SIG-M5 treated with dmso at 0.1 percent for 504 hours (cell line): ENCODE measurements at regions not wholly inside any gene's neighbourhood (a gene's known extent, or its start where the extent isn't known, plus 50 kb on each side); places are given as distances from the start of the nearest gene placed in this dataset.

Experiments used
- DNase-seq: peaks from one replicate; lab custom pipeline; 2025; ENCODE audit not compliant: unreplicated experiment; lab: John Stamatoyannopoulos, UW

DNA sequence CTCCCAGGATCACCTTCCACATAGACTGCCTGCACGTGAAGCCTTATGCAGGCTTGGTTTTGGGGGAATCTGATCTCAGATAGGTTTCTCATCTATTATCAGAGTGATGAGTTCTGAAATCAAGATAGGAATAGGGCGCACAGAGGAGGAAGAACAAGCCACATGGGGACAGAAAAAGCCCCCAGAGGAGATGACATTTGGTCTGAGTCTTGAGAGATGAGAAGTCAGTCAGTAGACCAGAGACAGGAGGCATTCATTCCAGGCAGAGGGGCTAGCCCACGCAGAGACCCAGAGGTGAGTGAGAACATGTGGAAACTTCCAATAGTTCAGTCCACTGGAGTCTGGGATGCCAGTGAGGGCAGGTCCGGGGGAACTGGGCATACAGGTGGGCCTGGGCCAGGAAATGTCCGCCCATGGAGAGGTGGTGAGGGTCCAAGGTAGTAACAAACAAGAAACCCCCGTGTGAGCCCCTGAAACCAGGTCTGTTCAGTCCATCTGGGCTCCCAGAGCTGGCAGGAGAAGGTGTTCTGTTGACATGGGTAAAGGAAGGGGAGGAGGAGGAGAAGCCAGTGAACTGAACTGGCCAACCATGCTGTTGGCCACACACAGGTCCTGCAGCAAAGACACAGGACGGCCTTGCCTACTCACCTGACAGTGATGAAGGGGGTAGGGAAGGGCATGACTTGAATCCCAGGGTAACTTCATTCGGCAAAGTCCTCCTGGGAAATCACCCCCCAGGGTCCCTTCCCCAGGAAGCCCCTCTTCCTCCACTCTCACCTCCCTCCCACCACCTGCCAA is 69.3 kb upstream of the SMNDC1 start:
- DNase-seq: no peak

DNA sequence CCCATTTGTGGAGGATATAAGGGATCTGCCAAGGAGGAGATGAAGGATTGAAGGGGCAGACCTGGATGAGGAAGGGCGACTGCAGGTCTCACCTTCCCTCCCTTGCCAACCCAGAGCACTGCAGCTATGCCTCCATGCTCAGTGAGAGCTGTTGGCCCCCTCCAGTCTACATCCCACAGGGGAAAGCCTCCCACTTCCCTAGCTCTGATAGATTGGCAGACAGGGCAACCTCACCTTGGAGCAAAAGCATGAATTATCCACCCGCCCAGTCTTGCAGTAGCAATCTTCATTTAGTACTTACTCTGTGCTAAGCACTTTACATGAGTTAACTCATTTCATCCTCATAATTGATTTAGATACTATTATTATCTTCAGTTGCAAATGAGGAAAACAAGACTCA is 70.4 kb upstream of the SMNDC1 start:
- DNase-seq: no peak

DNA sequence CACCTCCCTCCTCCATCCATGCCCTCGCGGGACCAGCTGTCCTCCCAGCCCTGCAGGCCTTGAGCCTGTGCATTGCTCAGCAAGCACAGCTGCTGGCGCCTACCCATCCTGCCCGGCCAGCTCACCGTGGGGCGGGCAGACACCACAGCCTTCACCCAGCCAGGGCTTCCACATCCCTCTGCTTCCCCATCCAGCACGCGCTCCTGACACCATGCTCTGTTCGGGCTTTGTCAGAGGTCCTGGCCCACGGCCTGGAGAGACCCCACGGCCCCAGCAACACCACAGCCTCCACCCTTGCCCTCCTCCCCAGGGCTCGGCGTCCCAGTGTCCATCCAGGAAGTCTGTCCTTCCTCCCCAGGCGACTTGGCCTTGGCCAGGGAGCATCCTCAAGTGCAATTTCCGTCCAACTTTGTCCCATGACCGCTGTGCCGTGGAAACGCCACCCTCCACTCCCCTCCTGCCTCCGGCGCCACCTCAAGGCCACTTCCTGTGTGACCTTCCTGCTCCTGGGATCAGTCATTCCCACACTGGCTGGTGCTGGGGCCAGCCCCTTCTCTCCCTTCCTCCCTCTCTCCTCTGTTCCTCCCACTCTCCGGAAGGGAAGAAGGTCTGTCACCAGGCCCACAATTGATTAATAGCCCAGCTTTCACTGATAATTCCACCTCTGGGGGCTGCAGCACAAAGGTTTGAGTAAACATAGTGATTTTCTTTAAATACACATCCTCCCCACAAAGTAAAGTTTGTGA is 71.5 kb upstream of the SMNDC1 start:
- no peak for DNase-seq

DNA sequence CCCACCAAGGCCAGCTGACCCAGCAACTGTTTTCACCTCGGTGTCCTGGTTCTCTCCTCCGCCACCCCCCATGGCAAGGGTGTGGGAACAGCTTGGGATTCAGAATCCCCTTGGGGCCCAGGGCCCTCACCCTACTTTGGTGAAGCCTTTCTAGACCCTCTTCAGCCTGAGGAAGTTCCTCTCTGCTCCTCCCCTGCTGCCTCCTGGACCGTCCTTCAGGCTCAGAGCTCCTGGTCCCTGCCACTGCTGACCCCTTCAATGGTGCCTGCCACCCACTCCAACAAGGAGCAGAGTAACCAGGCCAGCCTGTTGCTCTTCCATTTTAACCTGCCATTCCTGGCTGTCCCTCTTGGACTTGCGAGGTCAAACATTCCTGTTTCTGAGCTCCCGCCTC is 72.0 kb upstream of the SMNDC1 start:
- DNase-seq: no peak

DNA sequence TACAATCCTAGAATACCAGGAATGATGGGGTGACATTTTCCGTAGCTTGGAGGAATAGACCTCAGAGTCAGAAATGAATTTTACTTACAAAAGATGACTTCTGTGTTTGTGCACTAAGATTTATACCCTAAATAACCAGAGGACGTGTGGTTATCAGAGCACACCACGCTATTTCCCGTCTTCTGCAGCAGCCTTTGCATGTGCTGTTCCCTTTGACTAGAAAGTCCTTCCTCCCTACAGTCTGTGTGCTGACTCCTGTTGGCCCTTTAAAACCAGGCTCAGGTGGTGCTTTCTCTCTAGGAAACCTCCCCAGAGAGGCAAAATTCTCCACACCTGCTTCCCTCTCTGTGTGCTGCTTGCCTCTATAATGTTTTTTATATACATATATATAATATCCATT is 73.3 kb upstream of the SMNDC1 start:
- DNase-seq: no peak

DNA sequence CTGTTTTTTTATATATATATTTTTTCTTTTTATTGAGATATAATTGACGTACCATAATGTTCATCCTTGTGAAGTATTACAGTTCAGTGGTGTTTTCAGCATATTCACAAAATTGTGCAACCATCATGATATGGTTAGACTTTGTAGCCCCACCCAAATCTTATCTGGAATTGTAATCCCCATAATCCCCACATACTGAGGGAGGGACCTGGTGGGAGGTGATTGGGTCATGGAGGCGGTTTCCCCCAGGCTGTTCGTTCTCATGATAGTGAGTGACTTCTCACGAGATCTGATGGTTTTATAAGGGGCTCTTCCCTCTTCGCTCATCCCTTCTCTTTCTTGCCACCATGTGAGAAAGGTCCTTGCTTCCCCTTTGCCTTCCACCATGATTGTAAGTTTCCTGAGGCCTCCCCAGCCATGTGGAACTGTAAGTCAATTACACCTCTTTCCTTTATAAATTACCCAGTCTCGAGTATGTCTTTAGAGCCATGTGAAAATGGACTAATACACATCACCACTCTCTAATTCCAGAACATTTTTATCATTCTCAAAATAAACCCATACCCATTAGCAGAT is 73.9 kb upstream of the SMNDC1 start:
- DNase-seq: no peak

DNA sequence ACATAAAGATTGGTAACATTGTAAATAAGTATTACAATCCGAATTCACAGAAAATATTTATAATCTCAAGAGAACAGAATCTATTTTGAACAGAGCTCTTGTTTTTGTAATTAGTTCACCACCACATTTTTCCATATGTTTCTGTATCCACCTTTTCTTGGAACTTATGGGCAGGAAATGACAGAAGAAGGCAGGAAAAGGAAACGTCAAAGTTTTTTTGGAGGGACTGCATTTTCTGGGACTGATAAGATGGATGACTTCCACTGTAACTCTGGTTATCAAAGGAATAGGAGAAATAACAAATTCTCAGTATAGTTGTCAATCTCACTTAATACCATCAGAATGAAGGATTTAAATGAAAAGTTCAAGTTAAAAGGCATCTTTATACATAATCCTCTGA is 75.1 kb upstream of the SMNDC1 start:
- no peak for DNase-seq

DNA sequence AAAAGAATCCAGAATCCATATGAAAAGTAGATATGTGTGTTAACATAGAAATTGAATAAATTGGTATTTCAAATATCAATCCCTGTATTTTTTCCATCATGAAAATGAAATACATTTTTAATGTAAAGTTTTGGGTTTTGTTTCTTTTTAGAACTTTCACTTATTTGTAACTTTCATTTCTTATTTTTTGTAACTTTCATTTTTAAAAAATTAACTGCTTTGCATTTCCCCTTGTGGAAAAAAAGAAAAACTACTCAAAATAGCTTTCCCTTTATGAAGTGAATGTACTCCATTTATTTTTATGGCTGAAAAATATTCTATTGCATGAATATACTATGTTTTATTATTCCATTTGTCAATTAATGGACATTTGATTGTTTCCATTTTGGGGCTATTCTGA is 75.6 kb upstream of the SMNDC1 start:
- no peak for DNase-seq

DNA sequence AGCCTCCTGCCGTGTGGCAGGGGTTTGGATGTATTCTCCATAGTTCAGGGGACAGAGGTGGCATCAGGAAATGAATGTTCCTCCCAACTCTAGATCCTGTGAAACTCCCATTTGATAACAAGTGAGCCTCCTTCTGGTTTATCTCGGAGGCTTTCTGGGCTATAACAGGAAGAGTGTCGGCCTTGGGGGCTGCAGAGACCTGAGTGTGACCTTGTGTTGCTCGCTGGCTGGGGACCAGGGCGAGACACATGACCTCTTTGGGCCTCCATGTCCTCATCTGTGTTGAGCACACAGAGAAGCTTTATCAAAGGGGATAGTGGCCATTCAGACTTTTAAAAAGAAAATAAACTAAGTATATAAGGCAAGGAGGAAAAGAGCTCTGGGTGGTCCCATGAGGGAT is 78.0 kb upstream of the SMNDC1 start:
- DNase-seq: no peak

DNA sequence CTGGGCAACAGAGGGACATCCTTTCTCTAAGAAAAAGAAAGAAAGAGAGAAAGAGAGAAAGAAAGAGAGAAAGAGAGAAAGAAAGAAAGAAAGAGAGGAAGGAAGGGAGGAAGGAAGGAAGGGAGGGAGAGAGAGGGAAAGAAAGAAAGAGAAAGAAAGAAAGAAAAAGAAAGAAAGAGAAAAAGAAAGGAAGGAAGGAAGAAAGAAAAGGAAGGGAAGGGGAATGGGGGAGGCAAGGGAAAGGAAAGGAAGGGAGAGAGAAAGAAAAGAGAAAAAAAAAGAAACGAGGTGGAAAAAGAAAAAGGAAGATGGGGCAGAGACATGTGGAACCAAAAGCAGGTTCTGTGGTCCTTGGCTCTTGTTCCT is 82.9 kb upstream of the SMNDC1 start:
- DNase-seq: no peak

DNA sequence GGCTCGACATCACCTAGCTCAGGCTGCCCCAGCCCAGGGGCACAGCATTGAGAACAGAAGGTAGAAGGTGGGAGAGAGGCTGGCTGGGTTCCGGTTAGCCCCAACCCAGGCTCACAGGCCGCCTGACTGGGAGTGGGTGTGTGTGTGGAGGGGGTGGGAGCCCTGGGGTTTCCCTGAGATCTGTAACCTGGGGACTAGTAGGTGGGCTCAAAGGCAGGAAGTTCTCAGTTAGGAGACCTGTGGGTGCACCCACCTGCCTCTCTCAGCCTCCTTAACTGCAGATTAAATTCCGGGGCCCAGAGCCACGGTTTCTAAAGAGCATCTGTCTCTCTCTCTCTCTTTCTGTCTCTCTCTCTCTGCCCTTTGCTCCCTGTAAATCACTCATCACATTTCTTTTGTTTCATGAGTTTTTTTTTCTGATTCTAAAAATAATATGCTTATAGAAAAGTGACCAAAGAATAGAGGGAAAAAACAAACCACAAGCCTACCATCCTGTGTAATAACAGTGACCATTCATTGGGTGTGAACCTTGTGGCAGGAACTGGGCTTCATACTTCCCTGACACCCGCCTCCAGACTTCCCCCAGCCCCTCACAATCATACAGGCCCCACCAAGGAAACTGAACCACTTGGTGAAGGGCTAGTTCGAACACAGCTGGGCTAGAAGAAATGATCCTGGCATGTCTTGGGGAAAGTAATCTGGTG is 83.4 kb upstream of the SMNDC1 start:
- DNase-seq: no peak

DNA sequence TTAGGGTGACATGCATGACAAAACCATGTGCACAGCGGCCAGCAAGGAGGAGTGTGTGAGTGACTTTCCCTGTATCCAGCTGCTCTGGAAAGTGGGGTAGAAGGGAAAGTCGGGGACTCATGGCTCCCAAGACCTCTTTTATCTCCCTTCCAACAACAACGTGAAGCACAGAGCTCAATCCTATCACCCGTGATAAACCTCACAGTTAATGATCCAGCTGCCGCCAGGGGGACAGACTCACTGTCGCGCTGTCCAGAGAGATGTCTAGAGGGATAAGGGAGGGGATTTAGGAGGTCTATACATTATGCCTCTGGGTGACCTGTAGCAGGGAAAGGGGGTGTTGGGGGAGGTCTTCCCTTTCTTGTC is 84.0 kb upstream of the SMNDC1 start:
- no peak for DNase-seq

DNA sequence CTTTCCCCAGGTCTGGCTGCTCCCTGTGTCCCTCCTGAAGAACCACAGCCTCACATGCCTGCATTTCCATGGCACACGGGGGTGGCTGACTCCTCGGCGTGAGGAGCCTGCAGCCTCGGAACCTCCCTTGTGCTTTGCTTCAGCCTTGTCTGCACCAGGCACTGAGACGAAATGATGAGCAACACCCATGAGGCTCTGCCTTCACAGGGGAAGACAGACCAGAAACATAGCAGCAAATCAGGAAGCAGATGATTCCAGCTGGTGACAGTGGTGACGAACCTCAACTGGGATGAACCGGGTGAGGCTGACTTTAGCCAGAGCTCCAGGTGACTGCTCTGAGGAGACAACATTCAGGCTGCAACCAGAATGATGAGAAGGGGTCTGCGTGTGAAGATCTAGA is 84.5 kb upstream of the SMNDC1 start:
- DNase-seq: no peak

DNA sequence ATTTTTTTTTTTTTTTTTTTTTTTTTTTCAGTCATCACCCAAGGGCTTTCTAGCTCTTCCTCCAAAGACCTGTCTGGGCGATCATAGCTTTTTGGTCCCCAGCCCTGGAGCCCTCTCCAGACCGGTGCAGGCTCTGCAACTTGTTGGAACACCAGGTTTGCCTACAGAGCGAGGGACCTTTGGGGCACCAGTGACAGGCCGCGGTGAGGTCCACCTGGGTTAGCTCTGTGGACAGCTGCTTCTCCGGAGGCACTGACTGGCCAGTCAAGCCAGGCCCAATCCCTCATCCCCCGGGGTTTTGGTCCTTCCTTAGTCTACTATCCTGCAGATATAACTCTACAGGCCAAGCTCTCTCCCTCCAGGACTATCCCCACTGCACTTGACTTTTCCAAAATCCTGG is 86.8 kb upstream of the SMNDC1 start:
- DNase-seq: no peak

DNA sequence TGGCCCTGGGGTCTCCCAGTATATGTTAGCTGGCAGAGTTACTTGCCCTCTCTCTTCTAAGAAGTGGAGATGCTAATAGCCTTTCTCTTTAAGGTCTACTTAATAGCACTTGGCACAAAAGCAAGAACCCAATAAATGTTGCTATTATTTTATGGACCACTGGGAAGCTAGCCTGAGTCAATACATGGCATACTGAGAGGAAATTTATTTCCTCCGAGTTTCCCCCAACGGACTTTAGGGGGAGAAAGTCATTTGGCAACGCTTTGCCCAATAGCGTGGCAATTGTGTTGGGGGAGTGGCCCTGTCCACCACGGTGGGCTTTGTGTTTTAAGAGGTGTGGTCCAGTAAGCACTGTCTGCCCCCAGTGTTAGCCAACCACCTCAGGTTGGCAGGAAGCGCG is 87.4 kb upstream of the SMNDC1 start:
- DNase-seq: no peak

DNA sequence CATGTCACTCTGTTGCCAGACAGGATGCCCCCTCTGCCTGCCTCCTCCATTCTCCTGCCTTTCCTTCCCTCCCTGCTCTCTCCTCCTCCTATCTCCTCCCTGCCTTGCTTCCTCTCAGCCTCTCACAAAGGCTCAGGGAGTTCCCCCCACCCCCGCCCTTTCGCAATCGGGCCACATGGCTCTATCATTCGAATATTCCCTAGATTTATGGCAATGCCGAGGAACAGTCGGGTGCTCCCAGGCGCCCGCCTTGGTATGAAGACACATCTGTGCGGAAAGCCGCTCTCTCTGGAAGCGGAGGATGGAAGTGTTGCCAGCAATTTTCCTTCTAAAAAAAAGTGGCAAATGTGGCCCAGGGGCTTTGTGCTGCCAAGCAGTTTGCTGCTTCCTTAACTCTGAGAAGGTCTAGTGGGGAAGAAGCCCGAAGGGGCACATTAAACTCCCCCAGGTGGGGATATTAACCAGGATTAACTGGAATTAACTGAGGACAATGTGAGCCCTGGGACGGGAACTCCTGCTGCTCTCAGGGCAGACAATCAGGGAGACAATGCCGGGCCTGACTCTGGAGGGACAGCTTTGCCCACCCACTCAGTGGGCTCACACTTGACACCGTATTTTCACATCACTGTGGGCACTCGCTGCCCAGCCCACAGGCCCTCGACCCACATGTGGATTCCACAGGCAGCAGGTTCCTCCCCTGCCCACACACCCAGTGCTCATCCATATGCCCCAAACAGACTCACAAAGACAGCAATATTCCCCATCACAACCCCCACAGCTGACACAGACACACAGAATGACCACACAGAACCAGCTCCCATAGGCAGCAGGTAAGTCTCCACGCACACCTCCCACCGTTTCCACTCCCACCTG is 88.4 kb upstream of the SMNDC1 start:
- DNase-seq: no peak

DNA sequence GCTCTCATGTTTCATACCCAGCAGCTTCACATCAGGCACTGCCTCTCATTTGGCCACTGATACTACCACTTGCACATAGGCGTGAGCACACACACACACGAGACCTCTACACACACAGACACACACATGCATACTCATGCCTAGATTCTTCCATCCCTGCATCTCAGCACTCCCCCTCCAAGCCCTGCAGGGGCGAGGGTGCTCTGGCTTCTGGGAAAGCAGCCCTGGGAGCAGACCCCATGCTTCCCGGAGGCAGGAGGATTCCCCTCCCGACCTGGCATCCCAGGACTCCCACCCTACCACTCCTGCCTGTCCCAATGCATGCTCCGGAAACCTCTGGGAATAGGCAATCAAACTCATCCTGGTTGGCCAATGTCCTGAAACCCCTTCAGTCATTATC is 89.1 kb upstream of the SMNDC1 start:
- no peak for DNase-seq

DNA sequence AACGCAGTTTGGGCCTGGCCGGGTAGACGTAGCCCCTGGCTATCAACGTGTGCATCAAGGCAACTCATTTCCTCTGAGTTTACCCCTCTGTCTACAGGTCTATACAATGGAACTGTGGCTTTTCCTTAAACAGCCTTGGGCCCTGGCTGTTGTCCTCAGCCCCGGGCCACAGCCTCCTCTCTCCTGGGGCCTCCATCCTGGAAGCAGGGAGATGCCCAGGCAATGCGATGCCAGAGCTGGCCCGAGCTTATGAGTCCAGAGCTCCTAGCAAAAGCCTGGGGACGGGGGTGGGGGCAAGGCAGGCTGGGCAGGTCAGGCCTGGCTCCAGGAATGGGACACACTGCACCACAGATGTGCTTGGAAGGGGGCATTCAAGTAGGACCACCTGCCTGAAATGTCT is 89.6 kb upstream of the SMNDC1 start:
- DNase-seq: no peak

DNA sequence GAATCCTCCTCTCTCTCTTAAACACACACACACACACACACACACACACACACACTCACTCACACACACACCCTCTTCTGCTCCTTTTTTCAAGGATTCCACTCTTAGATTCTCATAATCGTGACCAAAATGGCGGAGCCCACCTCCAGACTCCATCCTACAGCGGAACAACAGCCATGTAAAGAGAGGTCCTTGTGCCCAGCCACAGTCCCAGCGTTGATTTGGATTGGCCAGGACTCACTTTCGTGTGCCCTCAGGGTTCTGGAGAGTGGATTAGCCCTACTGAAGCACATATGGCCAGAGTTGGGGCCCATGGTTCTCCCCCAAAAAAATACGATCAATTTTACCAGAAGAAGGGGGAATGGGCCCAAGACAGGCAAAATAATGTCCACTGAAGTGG is 90.2 kb upstream of the SMNDC1 start:
- no peak for DNase-seq

DNA sequence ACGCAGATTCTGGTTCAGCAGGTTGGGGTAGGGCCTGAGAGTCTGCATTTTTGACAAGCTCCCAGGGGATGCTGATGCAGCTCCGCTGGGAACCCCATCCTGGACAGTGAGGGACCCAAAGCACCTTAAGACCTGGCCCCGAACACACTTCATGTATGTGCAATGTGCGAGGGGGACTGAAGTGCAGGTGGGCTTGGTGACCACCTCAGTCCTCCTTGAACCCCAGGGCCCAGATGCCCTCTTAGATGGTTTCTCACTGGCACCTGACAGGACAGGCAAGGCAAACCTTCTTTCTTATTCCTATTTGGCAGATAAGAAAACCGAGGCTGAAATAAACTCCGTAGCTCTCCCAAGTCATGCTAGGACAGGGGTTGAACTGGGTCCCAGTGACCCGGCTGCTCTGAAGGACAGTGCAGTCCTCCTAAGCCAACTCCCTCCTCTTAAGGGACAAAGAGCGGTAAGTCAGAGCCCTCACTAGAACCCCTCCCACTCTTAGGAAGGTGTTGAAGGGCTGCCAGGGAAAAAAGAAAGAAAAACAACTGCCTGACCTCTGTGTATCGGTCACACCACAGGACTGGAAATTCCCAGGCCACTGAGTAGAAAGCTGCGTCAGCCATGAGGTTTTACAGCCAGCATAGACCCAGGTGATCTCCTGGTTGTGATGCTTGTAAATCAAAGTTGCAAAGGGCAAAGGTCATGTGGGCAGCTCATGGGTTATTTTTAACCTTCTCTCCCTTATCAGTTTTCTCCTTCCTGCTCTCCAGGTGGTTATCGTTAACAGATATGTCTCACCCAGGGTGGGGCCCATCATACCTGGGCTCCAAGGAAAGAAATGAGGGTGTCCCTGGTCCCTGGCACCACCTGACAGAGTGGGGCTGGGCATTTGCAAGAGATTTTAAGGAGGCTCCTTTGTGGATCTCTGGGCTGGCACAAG is 90.9 kb upstream of the SMNDC1 start:
- no peak for DNase-seq
